ENCODE measurements at regions not wholly inside any gene's neighbourhood (a gene's known extent, or its start where the extent isn't known, plus 50 kb on each side); places are given as distances from the start of the nearest gene placed in this dataset.

GRCh38 chr6:22356362-22356940 lies 59.6 kb upstream of the PRL start:
- no peak for TF ChIP-seq CTCF (conservative IDR thresholded peaks at IDR 0.05 in 1 of 2, IDR thresholded peaks at IDR 0.05 in 1 of 2; ENCODE audit: low read depth in 1 of 2, low read length in 2 of 2)
- no peak for TF ChIP-seq EZH2 (IDR thresholded peaks at IDR 0.05; ENCODE audit: low read length, missing control alignments)
